ENCODE measurements at regions not wholly inside any gene's neighbourhood (a gene's known extent, or its start where the extent isn't known, plus 50 kb on each side); places are given as distances from the start of the nearest gene placed in this dataset.

GRCh38 chr1:232364654-232365382 is 265.1 kb downstream of the SIPA1L2 start:
- TF ChIP-seq CTCF (IDR thresholded peaks at IDR 0.05; ENCODE audit: low read length), result no peak
- TF ChIP-seq EZH2phosphoT487 (IDR thresholded peaks at IDR 0.05; ENCODE audit: low read length), result no peak
- TF ChIP-seq EZH2 (optimal IDR thresholded peaks at IDR 0.05; ENCODE audit: low read depth, low read length), result no peak
- Histone ChIP-seq H3K4me3 (ENCODE audit: low read length) (no peak overlapping the region), H3K4me2 (ENCODE audit: low read depth, low read length) (no peak overlapping the region), H3K9me2 (replicated peaks; ENCODE audit: insufficient read depth, low read length) (no peaks in the 10 kb centered on the region), H2AFZ (ENCODE audit: low read length) (no peak overlapping the region), H3F3A (ENCODE audit: insufficient read depth, low read length) (no peaks in the 10 kb centered on the region), H3K9me3 (replicated peaks; ENCODE audit: insufficient read depth, low read length) (no peaks in the 10 kb centered on the region), H3K79me2 (ENCODE audit: low read length) (no peaks in the 10 kb centered on the region), H3K36me3 (replicated peaks; ENCODE audit: insufficient read depth, low read length) (no peaks in the 10 kb centered on the region), H3K27ac (ENCODE audit: low read length) (no peak overlapping the region), H3K9ac (ENCODE audit: low read length) (no peak overlapping the region), H3K4me1 (ENCODE audit: low read length) (no peaks in the 10 kb centered on the region), H4K20me1 (ENCODE audit: insufficient read depth, low read length) (no peaks in the 10 kb centered on the region), H3K27me3 (replicated peaks; ENCODE audit: insufficient read depth, low read length) (no peaks in the 10 kb centered on the region)
- no peak for DNase-seq

- Histone ChIP-seq H3K4me2 (ENCODE audit: low read depth, low read length) (no peak overlapping the region), H2AFZ (ENCODE audit: low read length) (no peak overlapping the region), H3K27ac (ENCODE audit: low read length) (no peak overlapping the region), H3K79me2 (ENCODE audit: low read length) (no peaks in the 10 kb centered on the region), H3K27me3 (replicated peaks; ENCODE audit: insufficient read depth, low read length) (no peaks in the 10 kb centered on the region), H3K36me3 (replicated peaks; ENCODE audit: insufficient read depth, low read length) (no peaks in the 10 kb centered on the region), H3K9me2 (replicated peaks; ENCODE audit: insufficient read depth, low read length) (no peaks in the 10 kb centered on the region), H4K20me1 (ENCODE audit: insufficient read depth, low read length) (no peaks in the 10 kb centered on the region), H3F3A (ENCODE audit: insufficient read depth, low read length) (no peaks in the 10 kb centered on the region), H3K9me3 (replicated peaks; ENCODE audit: insufficient read depth, low read length) (no peaks in the 10 kb centered on the region), H3K4me3 (ENCODE audit: low read length) (no peak overlapping the region), H3K9ac (ENCODE audit: low read length) (no peak overlapping the region), H3K4me1 (ENCODE audit: low read length) (no peaks in the 10 kb centered on the region)
- no peak for DNase-seq
- TF ChIP-seq EZH2 (optimal IDR thresholded peaks at IDR 0.05; ENCODE audit: low read depth, low read length), result no peak
- TF ChIP-seq CTCF (IDR thresholded peaks at IDR 0.05; ENCODE audit: low read length), result no peak
- TF ChIP-seq EZH2phosphoT487 (IDR thresholded peaks at IDR 0.05; ENCODE audit: low read length), result no peak
These were observed 266.9 kb downstream of the SIPA1L2 start for GRCh38 chr1:232363008-232363407.

- Histone ChIP-seq H3K36me3 (replicated peaks; ENCODE audit: insufficient read depth, low read length) (no peaks in the 10 kb centered on the region), H3K9me2 (replicated peaks; ENCODE audit: insufficient read depth, low read length) (no peaks in the 10 kb centered on the region), H3F3A (ENCODE audit: insufficient read depth, low read length) (no peaks in the 10 kb centered on the region), H3K4me2 (ENCODE audit: low read depth, low read length) (no peak overlapping the region), H3K4me3 (ENCODE audit: low read length) (no peak overlapping the region), H3K9ac (ENCODE audit: low read length) (no peak overlapping the region), H2AFZ (ENCODE audit: low read length) (no peak overlapping the region), H3K27ac (ENCODE audit: low read length) (no peak overlapping the region), H4K20me1 (ENCODE audit: insufficient read depth, low read length) (no peaks in the 10 kb centered on the region), H3K79me2 (ENCODE audit: low read length) (no peaks in the 10 kb centered on the region), H3K4me1 (ENCODE audit: low read length) (0 out of 2 replicates have a peak, but pooled peaks cover 5% of the 10 kb centered on the region), H3K9me3 (replicated peaks; ENCODE audit: insufficient read depth, low read length) (no peaks in the 10 kb centered on the region), H3K27me3 (replicated peaks; ENCODE audit: insufficient read depth, low read length) (no peaks in the 10 kb centered on the region)
- no peak for DNase-seq
- no peak for TF ChIP-seq CTCF (IDR thresholded peaks at IDR 0.05; ENCODE audit: low read length)
- no peak for TF ChIP-seq EZH2 (optimal IDR thresholded peaks at IDR 0.05; ENCODE audit: low read depth, low read length)
- no peak for TF ChIP-seq EZH2phosphoT487 (IDR thresholded peaks at IDR 0.05; ENCODE audit: low read length)
These were observed 272.5 kb downstream of the SIPA1L2 start for GRCh38 chr1:232357416-232357815.
